Small intestine (tissue), 7 donors: ENCODE measurements at regions not wholly inside any gene's neighbourhood (a gene's known extent, or its start where the extent isn't known, plus 50 kb on each side); places are given as distances from the start of the nearest gene placed in this dataset.
"Not testable (repeated sequence)": the region's sequence is repeated elsewhere in the genome, so short reads cannot be mapped to it uniquely, and the experiment has no call there.

ENCODE experiments used
- DNase-seq, 2 donors: peaks; one replicate each; pipeline versions ENCODE4 v3.0.0 to v3.0.0-alpha.2; 2013
- FAIRE-seq: peaks from 2 replicates; lab custom pipeline; 2012; peaks lifted over from hg19 to GRCh38; lab: Jason Lieb, UNC
- H3K27ac ChIP-seq, 3 donors: one replicate each; pipeline ENCODE4 v1.5.1; 2013; ENCODE audit warnings: low read length in 2 of 3, mild to moderate bottlenecking in 2 of 3, control low read depth in 1 of 3, inconsistent platforms in 1 of 3, low read depth in 1 of 3, moderate library complexity in 1 of 3
- H3K27me3 ChIP-seq, 3 donors: one replicate each; pipeline ENCODE4 v1.6.1; 2013; ENCODE audit warnings: low read length in 3 of 3, inconsistent platforms in 1 of 3; ENCODE audit not compliant: control insufficient read depth in 3 of 3, insufficient read depth in 3 of 3
- H3K36me3 ChIP-seq, 3 donors: one replicate each; pipeline ENCODE4 v1.6.1; 2013; ENCODE audit warnings: low read length in 3 of 3, inconsistent platforms in 1 of 3, low read depth in 1 of 3, mild to moderate bottlenecking in 1 of 3, moderate library complexity in 1 of 3; ENCODE audit not compliant: control insufficient read depth in 3 of 3, insufficient read depth in 2 of 3
- H3K4me1 ChIP-seq, 3 donors: one replicate each; pipeline ENCODE4 v1.6.1; 2013; ENCODE audit warnings: low read length in 2 of 3, inconsistent platforms in 1 of 3, low read depth in 1 of 3, mild to moderate bottlenecking in 1 of 3, moderate library complexity in 1 of 3; ENCODE audit not compliant: control insufficient read depth in 3 of 3, insufficient read depth in 2 of 3
- H3K4me3 ChIP-seq, 3 donors: one replicate each; pipeline ENCODE4 v1.5.1; 2013; ENCODE audit warnings: low read length in 3 of 3, control low read depth in 1 of 3, inconsistent platforms in 1 of 3, low read depth in 1 of 3, mild to moderate bottlenecking in 1 of 3, moderate library complexity in 1 of 3
- H3K9me3 ChIP-seq, 2 donors: one replicate each; pipeline ENCODE4 v1.6.1; 2013; ENCODE audit warnings: low read depth in 1 of 2, low read length in 1 of 2; ENCODE audit not compliant: control insufficient read depth in 2 of 2, insufficient read depth in 1 of 2
- WGBS, 3 donors: extraction: QIAGEN DNeasy Blood & Tissue Kit; methylation state at CpG; one replicate each; pipeline ENCODE4 v1.1.7; 2013; 5-methylcytosine and 5-hydroxymethylcytosine counted together
- donor health status: healthy with polysubstance abuse.
- donor health status: control.
- donor health status: control.
- donor health status: Bipolar disorder and iron deficiency.
- donor health status: healthy.

DNA sequence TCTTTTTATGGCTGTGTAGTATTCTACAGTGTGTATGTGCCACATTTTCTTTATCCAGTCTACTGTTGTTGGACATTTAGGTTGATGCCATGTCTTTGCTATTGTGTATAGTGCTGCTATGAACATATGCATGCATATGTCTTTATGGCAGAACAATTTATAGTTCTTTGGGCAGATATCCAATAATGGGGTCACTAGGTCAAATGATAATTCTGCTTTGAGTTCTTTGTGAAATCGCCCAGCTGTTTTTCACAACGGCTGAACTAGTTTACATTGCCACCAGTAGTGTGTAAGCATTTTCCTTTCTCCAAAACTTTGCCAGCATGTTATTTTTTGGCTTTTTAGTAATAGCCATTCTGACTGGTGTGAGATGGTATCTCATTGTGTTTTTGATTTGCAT lies 214.8 kb upstream of the TMEM229A start:
- no peak overlapping the region for H3K27ac ChIP-seq
- WGBS, 3 donors: 25 to 56% (median 26%) methylated on average over 2 of the region's 2 CpGs
- DNase-seq (no peak), FAIRE-seq (no peak)
- no peaks in the 10 kb centered on the region for H3K27me3 ChIP-seq
- no peaks in the 10 kb centered on the region for H3K36me3 ChIP-seq
- H3K4me1 ChIP-seq: no peaks in the 10 kb centered on the region
- H3K9me3 ChIP-seq: no peaks in the 10 kb centered on the region
- no peak overlapping the region for H3K4me3 ChIP-seq

DNA sequence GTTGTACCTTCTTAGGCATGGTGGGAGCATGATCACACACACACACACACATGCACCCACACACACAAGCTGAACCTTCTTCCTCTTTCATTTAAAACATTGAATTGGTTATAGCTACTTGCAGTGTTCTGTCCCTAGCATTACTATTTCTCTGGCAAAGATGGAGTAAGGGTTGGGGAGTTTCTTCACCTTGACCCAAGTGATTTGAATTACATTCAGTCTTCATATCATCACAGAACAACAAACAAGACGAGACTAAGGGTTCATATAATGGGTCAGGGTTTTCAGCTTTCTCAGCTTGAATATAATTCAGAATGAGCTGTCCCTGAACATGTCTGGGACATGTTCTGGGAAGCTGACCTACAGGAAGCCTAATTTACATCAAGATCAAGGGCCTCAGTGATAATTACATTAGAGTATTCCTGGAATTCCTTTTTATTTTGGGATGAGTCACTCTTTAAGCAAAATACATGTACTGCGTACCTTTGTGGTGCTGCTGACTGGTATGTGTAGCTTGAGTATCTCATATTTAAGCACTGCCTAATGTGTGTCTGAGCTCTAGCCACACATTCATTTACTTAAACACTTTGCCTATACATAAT lies 213.5 kb upstream of the TMEM229A start:
- H3K27me3 ChIP-seq: no peaks in the 10 kb centered on the region
- 59 to 68% (median 61%) methylated on average over 2 of the region's 2 CpGs for WGBS, 3 donors
- no peaks in the 10 kb centered on the region for H3K36me3 ChIP-seq
- DNase-seq: no peak
- FAIRE-seq: no peak
- H3K27ac ChIP-seq: no peak overlapping the region
- H3K9me3 ChIP-seq: no peaks in the 10 kb centered on the region
- H3K4me1 ChIP-seq: no peaks in the 10 kb centered on the region
- no peak overlapping the region for H3K4me3 ChIP-seq

DNA sequence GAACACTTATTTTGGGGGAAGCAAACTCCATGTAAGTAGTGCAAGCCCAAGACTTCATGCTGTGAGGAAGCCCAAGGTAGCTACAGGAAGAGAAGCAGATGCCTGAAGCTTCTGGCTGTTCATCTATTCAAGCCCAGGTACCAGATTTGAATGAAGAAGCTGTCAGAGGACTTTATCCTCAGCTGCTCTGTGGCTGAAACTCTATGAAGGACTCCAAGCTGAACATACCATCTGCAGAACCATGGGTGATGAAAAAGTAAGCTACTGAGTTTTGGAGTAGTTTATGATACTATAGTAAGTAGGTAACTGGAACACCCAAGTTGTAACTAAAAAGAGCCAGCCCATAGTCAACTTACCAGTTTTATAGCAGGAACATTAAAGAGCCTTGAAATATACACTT lies 211.6 kb upstream of the TMEM229A start:
- H3K36me3 ChIP-seq, DNase-seq, H3K27me3 ChIP-seq, H3K9me3 ChIP-seq, H3K4me1 ChIP-seq, FAIRE-seq, H3K27ac ChIP-seq, H3K4me3 ChIP-seq: not testable (repeated sequence)

DNA sequence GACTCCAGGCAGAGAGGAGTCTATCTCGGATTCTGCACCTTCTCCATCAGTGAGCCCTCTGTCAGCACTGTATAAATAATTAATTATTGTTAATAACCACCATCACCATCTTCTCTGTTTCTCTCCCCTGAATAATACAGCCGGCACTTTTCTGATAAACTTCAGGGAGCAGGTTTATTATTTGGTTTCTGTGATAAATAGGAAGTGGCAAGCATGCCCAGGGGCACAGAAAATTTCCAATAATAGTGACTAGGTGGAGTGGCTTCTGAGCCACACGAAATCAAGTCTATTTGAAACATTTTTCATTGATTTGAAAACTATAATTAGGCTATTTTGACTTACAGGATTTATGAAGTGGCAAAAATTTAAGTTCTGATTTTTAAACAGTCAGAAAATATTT lies 186.8 kb upstream of the TMEM229A start:
- Histone ChIP-seq H3K27ac (no peak overlapping the region), H3K9me3 (peaks cover 0 to 7% of the 10 kb centered on the region in 2 donors), H3K4me1 (no peaks in the 10 kb centered on the region), H3K36me3 (no peaks in the 10 kb centered on the region), H3K27me3 (no peaks in the 10 kb centered on the region), H3K4me3 (no peak overlapping the region)
- no peak for DNase-seq
- WGBS, 3 donors: 43 to 59% (median 48%) methylated on average over 3 of the region's 3 CpGs
- FAIRE-seq: no peak

DNA sequence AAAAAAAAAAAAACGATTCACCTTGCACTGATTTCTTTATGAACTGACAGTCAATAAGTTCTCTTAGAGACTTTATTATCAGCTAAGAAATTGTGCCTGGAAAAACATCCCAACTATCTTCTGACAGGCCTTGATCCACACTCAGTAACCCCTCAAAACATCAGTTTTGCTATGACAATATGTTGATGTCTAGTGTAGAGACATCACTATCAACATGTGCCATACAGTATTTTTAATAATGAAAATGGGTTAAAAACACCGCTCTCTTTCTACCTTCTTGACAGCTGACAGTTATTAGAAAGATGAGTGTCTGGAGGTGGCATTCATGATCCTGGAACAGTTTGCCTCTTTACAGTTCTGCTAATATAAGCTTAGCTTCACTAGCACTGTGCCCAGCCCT lies 175.8 kb upstream of the TMEM229A start:
- Histone ChIP-seq H3K9me3 (no peaks in the 10 kb centered on the region), H3K4me3 (no peak overlapping the region), H3K4me1 (no peaks in the 10 kb centered on the region), H3K27me3 (no peaks in the 10 kb centered on the region), H3K27ac (no peak overlapping the region), H3K36me3 (no peaks in the 10 kb centered on the region)
- WGBS, 3 donors: 60 to 66% (median 64%) methylated on average over 2 of the region's 2 CpGs
- DNase-seq: no peak
- FAIRE-seq: no peak

DNA sequence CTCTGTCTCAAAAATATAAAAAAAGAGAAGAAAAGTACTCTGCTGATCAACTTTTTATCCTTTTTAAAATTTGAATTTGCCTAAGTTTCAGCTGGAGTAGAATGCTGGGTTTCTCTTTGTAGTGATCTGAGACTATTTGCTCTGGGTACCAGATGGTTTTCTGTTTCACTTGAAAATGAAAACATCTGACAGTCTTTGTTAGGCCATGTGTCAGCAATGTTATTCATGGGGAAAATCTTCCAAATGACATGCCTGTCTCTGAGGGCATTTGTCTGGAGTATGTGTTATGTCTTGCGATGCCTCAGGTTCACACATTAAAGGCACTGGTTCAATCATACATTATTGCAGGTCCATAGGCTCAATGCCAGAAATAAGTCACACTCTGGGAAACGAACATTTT lies 175.3 kb upstream of the TMEM229A start:
- 61 to 74% (median 67%) methylated on average over 2 of the region's 2 CpGs for WGBS, 3 donors
- FAIRE-seq (no peak), DNase-seq (no peak)
- H3K36me3 ChIP-seq: no peaks in the 10 kb centered on the region
- no peak overlapping the region for H3K4me3 ChIP-seq
- no peaks in the 10 kb centered on the region for H3K4me1 ChIP-seq
- no peaks in the 10 kb centered on the region for H3K27me3 ChIP-seq
- no peak overlapping the region for H3K27ac ChIP-seq
- H3K9me3 ChIP-seq: no peaks in the 10 kb centered on the region

DNA sequence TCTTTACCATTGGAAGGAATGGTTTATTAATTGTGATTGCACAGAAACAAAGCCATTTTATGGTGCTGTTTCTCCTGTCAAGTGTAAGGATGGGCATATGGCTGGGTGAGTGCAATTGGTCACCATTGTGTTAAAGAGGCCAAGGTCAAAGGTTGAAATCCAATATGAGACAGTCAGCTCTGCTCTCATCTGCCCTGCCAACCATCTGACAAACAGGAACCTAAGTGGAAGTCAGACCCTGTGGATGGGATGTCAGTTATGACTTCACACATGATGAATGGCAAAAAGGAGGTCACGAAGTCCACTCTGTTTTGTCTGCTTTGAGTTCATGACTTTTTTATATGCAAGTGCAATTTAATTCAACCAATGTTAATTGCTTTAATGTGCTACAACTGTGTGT lies 172.7 kb upstream of the TMEM229A start:
- Histone ChIP-seq H3K27me3 (no peaks in the 10 kb centered on the region), H3K27ac (no peak overlapping the region), H3K4me1 (no peaks in the 10 kb centered on the region), H3K9me3 (no peaks in the 10 kb centered on the region), H3K36me3 (no peaks in the 10 kb centered on the region), H3K4me3 (no peak overlapping the region)
- no peak for FAIRE-seq
- no peak for DNase-seq
- 65 to 81% (median 80%) methylated on average over 1 of the region's 1 CpG for WGBS, 3 donors

DNA sequence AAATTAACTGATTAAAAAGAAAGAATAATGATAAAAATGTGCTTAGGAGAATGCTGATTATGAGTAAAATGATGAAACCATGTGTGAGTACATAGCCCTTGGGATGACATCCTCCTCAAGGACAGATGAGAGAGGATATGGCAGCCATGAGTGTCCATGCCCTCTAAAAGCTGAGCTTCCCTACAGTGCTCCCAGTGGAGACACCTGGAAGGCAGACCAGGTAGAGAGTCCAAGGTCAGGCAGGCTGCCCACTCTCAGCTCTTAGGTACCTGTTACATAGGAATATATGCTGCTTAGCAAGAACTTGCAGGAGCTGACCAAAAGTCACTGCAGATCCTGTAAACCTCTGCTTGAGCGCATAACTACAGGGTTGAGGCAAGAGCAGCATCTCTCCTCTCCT lies 169.7 kb upstream of the TMEM229A start:
- no peaks in the 10 kb centered on the region for H3K27me3 ChIP-seq
- H3K4me3 ChIP-seq: no peak overlapping the region
- H3K4me1 ChIP-seq: no peaks in the 10 kb centered on the region
- FAIRE-seq (no peak), DNase-seq (no peak)
- no peaks in the 10 kb centered on the region for H3K36me3 ChIP-seq
- no peaks in the 10 kb centered on the region for H3K9me3 ChIP-seq
- H3K27ac ChIP-seq: no peak overlapping the region
- 92 to 97% (median 96%) methylated on average over 1 of the region's 1 CpG for WGBS, 3 donors

DNA sequence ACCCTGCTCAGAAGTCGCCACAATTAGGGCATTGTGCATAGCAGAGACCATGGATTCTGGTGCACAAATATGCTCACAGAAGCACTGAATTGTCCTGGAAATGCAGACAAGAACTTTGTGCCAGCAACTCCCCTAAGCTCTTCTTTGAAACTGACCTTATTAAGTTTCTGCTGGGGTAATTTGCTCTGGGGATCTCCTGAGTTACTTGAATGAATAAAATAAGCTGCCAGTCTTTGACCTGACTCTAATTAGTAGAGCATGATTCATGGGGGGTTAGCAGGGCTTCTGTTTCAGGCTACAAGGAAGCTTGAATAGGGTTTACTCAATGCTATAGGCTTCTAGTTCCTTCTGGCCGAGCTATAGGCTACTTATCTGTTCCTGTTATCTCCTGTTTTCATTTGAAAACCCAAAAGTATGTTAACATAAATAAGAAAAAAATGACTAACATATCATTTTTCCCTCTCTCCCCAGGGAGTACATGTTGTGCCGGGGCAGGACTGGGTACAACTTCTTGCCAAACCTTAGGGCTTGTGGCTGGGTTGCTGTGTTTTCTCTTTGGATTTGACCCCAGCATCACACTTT lies 169.0 kb upstream of the TMEM229A start:
- H3K27ac ChIP-seq: no peak overlapping the region
- no peaks in the 10 kb centered on the region for H3K4me1 ChIP-seq
- H3K9me3 ChIP-seq: no peaks in the 10 kb centered on the region
- H3K4me3 ChIP-seq: no peak overlapping the region
- no peak for DNase-seq
- no peaks in the 10 kb centered on the region for H3K27me3 ChIP-seq
- no peaks in the 10 kb centered on the region for H3K36me3 ChIP-seq
- FAIRE-seq: no peak
- 60 to 73% (median 68%) methylated on average over 3 of the region's 3 CpGs for WGBS, 3 donors
